BJ (cell line): ENCODE measurements at regions not wholly inside any gene's neighbourhood (a gene's known extent, or its start where the extent isn't known, plus 50 kb on each side); places are given as distances from the start of the nearest gene placed in this dataset.
"Not testable (repeated sequence)": the region's sequence is repeated elsewhere in the genome, so short reads cannot be mapped to it uniquely, and the experiment has no call there.

Source experiments
- CTCF ChIA-PET: fragments of 350-600 bp; formaldehyde crosslinking; extraction: SDS; loops from one replicate; lab custom pipeline; 2021; ENCODE audit warnings: antibody characterized with exemption, inconsistent platforms; lab: Yijun Ruan, JAX
- POLR2A ChIA-PET: fragments of 300-600 bp; sonication (Branson Sonifier 250); formaldehyde crosslinking; extraction: SDS; loops from one replicate; lab custom pipeline; 2021; ENCODE audit warnings: antibody characterized with exemption; lab: Charles Lee
- DNase-seq: peaks from one replicate; pipeline ENCODE4 v3.0.0-alpha.2; 2011; ENCODE audit warnings: low read depth
- H3K27me3 ChIP-seq: 2 replicates; pipeline ENCODE4 v1.6.0; 2011; ENCODE audit warnings: low read length; ENCODE audit not compliant: control insufficient read depth, insufficient read depth
- H3K36me3 ChIP-seq: 2 replicates; pipeline ENCODE4 v1.5.1; 2011; ENCODE audit warnings: low read length; ENCODE audit not compliant: control insufficient read depth, insufficient read depth
- H3K4me3 ChIP-seq: 2 replicates; pipeline ENCODE4 v1.5.1; 2011; ENCODE audit warnings: low read depth, mild to moderate bottlenecking, control low read depth, low read length
- CTCF ChIP-seq: IDR thresholded peaks from 2 replicates; pipeline ENCODE4 v1.5.1; 2011; ENCODE audit warnings: low read depth, mild to moderate bottlenecking, control low read depth, inconsistent platforms, low read length, moderate library complexity; ENCODE audit not compliant: insufficient read depth

DNA sequence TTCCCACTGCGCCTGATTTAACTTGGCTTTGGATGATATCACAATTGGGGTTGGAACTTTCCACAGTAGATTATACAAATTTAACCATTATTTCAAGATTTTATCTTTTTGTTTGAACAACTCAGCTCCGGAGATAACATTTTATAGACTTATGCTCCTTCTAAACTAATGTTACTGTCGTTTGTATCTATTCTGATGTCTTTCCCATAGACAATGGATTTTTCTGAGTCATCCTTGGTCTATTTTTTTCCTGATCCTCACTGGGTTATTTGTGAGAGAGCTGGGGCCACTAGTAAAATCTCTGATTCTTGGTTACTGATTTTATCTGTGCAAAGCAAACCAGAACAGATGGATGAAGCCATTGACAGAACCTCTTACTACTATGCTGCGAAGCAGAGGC lies 175.1 kb downstream of the SLC38A4 start:
- no peak for TF ChIP-seq CTCF
- ChIA-PET POLR2A (no interaction called here), CTCF (interaction anchor here (0.6 to 1.4 kb wide), 3 partner anchors 8 to 444 kb away, joined by 3 read pairs; no protein-coding TSS in a partner anchor)
- Histone ChIP-seq H3K4me3 (no peak overlapping the region), H3K36me3 (no peaks in the 10 kb centered on the region), H3K27me3 (no peaks in the 10 kb centered on the region)
- no peak for DNase-seq

DNA sequence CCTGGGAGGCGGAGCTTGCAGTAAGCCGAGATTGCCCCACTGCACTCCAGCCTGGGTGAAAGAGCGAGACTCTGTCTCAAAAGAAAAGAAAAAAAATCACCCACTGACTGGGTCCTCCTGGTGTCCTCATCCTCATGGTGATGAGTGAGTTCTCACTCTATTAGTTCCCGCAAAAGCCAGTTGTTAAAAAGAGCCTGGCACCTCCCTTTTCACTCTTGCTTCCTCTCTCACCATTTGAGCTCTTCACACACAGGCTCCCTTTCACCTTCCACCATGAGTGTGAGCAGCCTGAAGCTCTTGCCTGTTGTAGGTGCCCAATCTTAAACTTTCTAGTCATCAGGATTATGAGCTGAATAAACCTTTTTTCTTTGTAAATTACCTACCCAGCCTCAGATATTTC lies 176.4 kb downstream of the SLC38A4 start:
- no peaks in the 10 kb centered on the region for H3K27me3 ChIP-seq
- ChIA-PET POLR2A (no interaction called here), CTCF (interaction anchor here (0.6 to 2.1 kb wide), 3 partner anchors 10 to 12 kb away, joined by 3 to 5 read pairs (median 3); no protein-coding TSS in a partner anchor)
- no peak for TF ChIP-seq CTCF
- H3K4me3 ChIP-seq, result no peak overlapping the region
- no peak for DNase-seq
- H3K36me3 ChIP-seq, result no peaks in the 10 kb centered on the region

DNA sequence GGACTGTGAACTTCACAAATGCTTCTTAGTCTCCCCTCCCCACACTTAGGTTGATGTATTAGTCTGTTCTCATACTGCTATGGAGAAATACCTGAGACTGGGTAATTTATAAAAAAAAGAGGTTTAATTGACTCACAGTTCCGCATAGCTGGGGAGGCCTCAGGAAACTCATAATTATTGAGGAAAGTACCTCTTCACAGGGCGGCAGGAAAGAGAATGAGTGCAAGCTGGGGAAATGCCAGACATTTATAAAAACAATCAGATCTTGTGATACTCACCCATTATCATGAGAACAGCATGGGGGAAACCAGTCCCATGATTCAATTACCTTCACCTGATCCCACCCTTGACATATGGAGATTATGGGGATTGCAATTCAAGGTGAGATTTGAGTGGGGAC lies 178.8 kb downstream of the SLC38A4 start:
- no peaks in the 10 kb centered on the region for H3K27me3 ChIP-seq
- TF ChIP-seq CTCF, result no peak
- no peaks in the 10 kb centered on the region for H3K36me3 ChIP-seq
- H3K4me3 ChIP-seq, result no peak overlapping the region
- DNase-seq, result no peak
- CTCF ChIA-PET, result no interaction called here
- POLR2A ChIA-PET, result interaction anchor here (0.6 kb wide), 1 partner anchor 275 kb away, joined by 8 read pairs; no protein-coding TSS in a partner anchor

DNA sequence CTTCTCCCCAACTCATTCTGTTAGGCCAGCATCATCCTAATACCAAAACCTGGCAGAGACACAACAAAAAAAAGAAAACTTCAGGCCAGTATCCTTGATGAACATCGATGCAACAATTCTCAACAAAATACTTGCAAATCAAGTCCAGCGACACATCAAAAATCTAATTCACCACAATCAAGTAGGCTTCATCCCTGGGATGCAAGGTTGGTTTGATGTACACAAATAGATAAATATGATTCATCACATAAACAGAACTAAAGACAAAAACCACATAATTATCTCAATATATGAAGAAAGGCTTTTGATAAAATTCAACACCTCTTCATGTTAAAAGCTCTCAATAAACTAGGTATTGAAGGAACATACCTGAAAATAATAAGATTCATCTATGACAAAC lies 184.1 kb downstream of the SLC38A4 start:
- CTCF ChIA-PET, H3K27me3 ChIP-seq, POLR2A ChIA-PET: not testable (repeated sequence)

GRCh38 chr12:46635818-46636217 lies 190.0 kb downstream of the SLC38A4 start:
- H3K4me3 ChIP-seq, result no peak overlapping the region
- no peak for TF ChIP-seq CTCF
- no peaks in the 10 kb centered on the region for H3K36me3 ChIP-seq
- POLR2A ChIA-PET, result interaction anchor here (0.7 kb wide), 1 partner anchor 79 kb away, joined by 3 read pairs; no protein-coding TSS in a partner anchor
- no peaks in the 10 kb centered on the region for H3K27me3 ChIP-seq
- DNase-seq, result no peak
- CTCF ChIA-PET, result no interaction called here

More for the DNA sequence above, 184.1 kb downstream of the SLC38A4 start:
- not testable (repeated sequence) for DNase-seq, H3K36me3 ChIP-seq, H3K4me3 ChIP-seq
